H1 (cell line): ENCODE measurements at regions not wholly inside any gene's neighbourhood (a gene's known extent, or its start where the extent isn't known, plus 50 kb on each side); places are given as distances from the start of the nearest gene placed in this dataset.

Experiments used
- CTCF ChIA-PET: fragments of 300-600 bp; sonication (Branson Sonifier 250); formaldehyde crosslinking; loops from one replicate; lab custom pipeline; 2021; ENCODE audit not compliant: partially characterized antibody; lab: Charles Lee
- POLR2A ChIA-PET: fragments of 300-600 bp; sonication (Branson Sonifier 250); formaldehyde crosslinking; loops from one replicate; lab custom pipeline; 2021; ENCODE audit warnings: inconsistent platforms; ENCODE audit not compliant: partially characterized antibody; lab: Charles Lee
- DNase-seq, 2 experiments: peaks; one replicate each; pipeline versions ENCODE4 v3.0.0 to v3.0.0-alpha.2; 2010 to 2022; ENCODE audit warnings: low spot score in 2 of 2, low read depth in 1 of 2, mixed read lengths in 1 of 2
- FAIRE-seq: peaks from 2 replicates; lab custom pipeline; 2011; peaks lifted over from hg19 to GRCh38; lab: Jason Lieb, UNC
- H2AFZ ChIP-seq: 2 replicates; pipeline ENCODE4 v1.8.1; 2012; ENCODE audit warnings: low read length, inconsistent platforms
- H2AK5ac ChIP-seq: 2 replicates; pipeline ENCODE4 v1.6.1; 2013; ENCODE audit warnings: low read depth, low read length
- H2BK120ac ChIP-seq: replicated peaks from 2 replicates; pipeline ENCODE3; 2013; ENCODE audit warnings: low read depth, low read length, inconsistent platforms
- H2BK12ac ChIP-seq: 2 replicates; pipeline ENCODE4 v1.6.1; 2013; ENCODE audit warnings: low read depth, low read length
- H2BK15ac ChIP-seq: 2 replicates; pipeline ENCODE4 v1.6.1; 2013; ENCODE audit warnings: low read length
- H2BK20ac ChIP-seq: 2 replicates; pipeline ENCODE4 v1.6.1; 2013; ENCODE audit warnings: low read length
- H2BK5ac ChIP-seq: 2 replicates; pipeline ENCODE4 v1.6.1; 2013; ENCODE audit warnings: low read depth, low read length
- H3K14ac ChIP-seq: 2 replicates; pipeline ENCODE4 v1.6.1; 2013; ENCODE audit warnings: inconsistent platforms; ENCODE audit not compliant: insufficient read length
- H3K18ac ChIP-seq: 2 replicates; pipeline ENCODE4 v1.6.1; 2013; ENCODE audit warnings: low read length; ENCODE audit errors: extremely low read depth
- H3K23ac ChIP-seq: 2 replicates; pipeline ENCODE4 v1.6.1; 2013; ENCODE audit warnings: inconsistent platforms; ENCODE audit not compliant: insufficient read length
- H3K23me2 ChIP-seq: 2 replicates; pipeline ENCODE4 v1.6.1; 2013; ENCODE audit warnings: low read depth, low read length
- H3K27ac ChIP-seq: 2 replicates; pipeline ENCODE4 v1.6.1; 2011; ENCODE audit warnings: low read depth, low read length, inconsistent platforms
- H3K27me3 ChIP-seq, 4 experiments: replicated peaks in 1 of 4; 1 replicate in 1 of 4; 2 replicates in 3 of 4; pipeline versions ENCODE4 v1.6.1 to v1.8.1; 2011 to 2013; ENCODE audit warnings: low read length in 3 of 4, mild to moderate bottlenecking in 3 of 4, inconsistent platforms in 2 of 4, mixed read lengths in 2 of 4, moderate library complexity in 1 of 4; ENCODE audit not compliant: control insufficient read depth in 3 of 4, insufficient read depth in 3 of 4; ENCODE audit errors: extremely low read depth in 1 of 4
- H3K36me3 ChIP-seq, 4 experiments: 2 replicates each; pipeline versions ENCODE4 v1.6.1 to v1.8.1; 2011 to 2013; ENCODE audit warnings: mild to moderate bottlenecking in 4 of 4, low read length in 3 of 4, moderate library complexity in 2 of 4, control low read depth in 1 of 4, inconsistent platforms in 1 of 4; ENCODE audit not compliant: insufficient read depth in 4 of 4, control insufficient read depth in 2 of 4
- H3K4ac ChIP-seq: replicated peaks from 2 replicates; pipeline ENCODE3; 2013; ENCODE audit warnings: low read length, low read depth, mixed read lengths, inconsistent platforms; ENCODE audit not compliant: insufficient read length
- H3K4me1 ChIP-seq, 4 experiments: replicated peaks in 1 of 4; 1 replicate in 1 of 4; 2 replicates in 3 of 4; pipeline versions ENCODE4 v1.6.1 to v1.8.1; 2011 to 2013; ENCODE audit warnings: low read length in 3 of 4, inconsistent platforms in 2 of 4, mixed read lengths in 1 of 4; ENCODE audit not compliant: insufficient read depth in 4 of 4, control insufficient read depth in 3 of 4
- H3K4me2 ChIP-seq, 2 experiments: 2 replicates each; pipeline versions ENCODE4 v1.6.1 to v1.8.1; 2011 to 2013; ENCODE audit warnings: low read depth in 2 of 2, low read length in 2 of 2, control low read depth in 1 of 2, inconsistent platforms in 1 of 2, mild to moderate bottlenecking in 1 of 2; ENCODE audit not compliant: insufficient read depth in 1 of 2
- H3K4me3 ChIP-seq, 4 experiments: fragments of 200-600, 300-600 bp in 1 of 4; sonication (generic), shearing (Covaris generic), sonication (Bioruptor Twin) in 1 of 4; 2 replicates each; pipeline versions ENCODE4 v1.5.1 to v1.8.1; 2011 to 2016; ENCODE audit warnings: low read length in 4 of 4, low read depth in 3 of 4, control low read depth in 2 of 4, inconsistent platforms in 2 of 4, mild to moderate bottlenecking in 2 of 4, mixed read lengths in 1 of 4, moderate library complexity in 1 of 4; ENCODE audit not compliant: insufficient read depth in 2 of 4; ENCODE audit errors: extremely low read depth in 1 of 4
- H3K56ac ChIP-seq: replicated peaks from 2 replicates; pipeline ENCODE3; 2013; ENCODE audit warnings: low read depth, mild to moderate bottlenecking, mixed read lengths, low read length, inconsistent platforms; ENCODE audit not compliant: insufficient read length
- H3K79me1 ChIP-seq: 2 replicates; pipeline ENCODE4 v1.6.1; 2013; ENCODE audit warnings: low read depth, low read length, control low read depth
- H3K79me2 ChIP-seq, 2 experiments: 2 replicates each; pipeline versions ENCODE4 v1.6.1 to v1.8.1; 2012 to 2013; ENCODE audit warnings: low read length in 2 of 2, mild to moderate bottlenecking in 2 of 2, inconsistent platforms in 1 of 2; ENCODE audit not compliant: insufficient read depth in 2 of 2, control insufficient read depth in 1 of 2
- H3K9ac ChIP-seq, 4 experiments: replicated peaks in 1 of 4; 1 replicate in 1 of 4; 2 replicates in 3 of 4; pipeline versions ENCODE4 v1.6.1 to v1.8.1; 2011 to 2013; ENCODE audit warnings: low read depth in 3 of 4, low read length in 3 of 4, control low read depth in 2 of 4, mild to moderate bottlenecking in 2 of 4, moderate library complexity in 2 of 4, inconsistent platforms in 1 of 4; ENCODE audit errors: extremely low read depth in 1 of 4
- H3K9me3 ChIP-seq, 2 experiments: 2 replicates each; pipeline versions ENCODE4 v1.6.1 to v1.8.1; 2012 to 2013; ENCODE audit warnings: mild to moderate bottlenecking in 2 of 2, moderate library complexity in 2 of 2, control low read depth in 1 of 2, inconsistent platforms in 1 of 2, low read depth in 1 of 2, low read length in 1 of 2, mixed read lengths in 1 of 2; ENCODE audit not compliant: insufficient read depth in 2 of 2
- H4K20me1 ChIP-seq, 2 experiments: replicated peaks in 1 of 2; 2 replicates each; pipeline versions ENCODE3 to v1.8.1; 2011 to 2013; ENCODE audit warnings: inconsistent platforms in 2 of 2, low read length in 2 of 2, mild to moderate bottlenecking in 1 of 2; ENCODE audit not compliant: insufficient read depth in 2 of 2, control insufficient read depth in 1 of 2
- H4K5ac ChIP-seq: 2 replicates; pipeline ENCODE4 v1.6.1; 2013; ENCODE audit warnings: low read length, low read depth, mixed read lengths, inconsistent platforms; ENCODE audit not compliant: insufficient read length
- H4K8ac ChIP-seq: 2 replicates; pipeline ENCODE4 v1.8.0; 2013; ENCODE audit warnings: mild to moderate bottlenecking, moderate library complexity, low read length, inconsistent platforms; ENCODE audit not compliant: insufficient read depth; ENCODE audit errors: extremely low read depth
- H4K91ac ChIP-seq: replicated peaks from 2 replicates; pipeline ENCODE3; 2013; ENCODE audit warnings: low read length, mixed read lengths, inconsistent platforms; ENCODE audit not compliant: insufficient read length
- CREB1 ChIP-seq: IDR thresholded peaks from 2 replicates; pipeline ENCODE4 v1.6.1; 2012; ENCODE audit warnings: inconsistent platforms
- JUND ChIP-seq: IDR thresholded peaks from 2 replicates; pipeline ENCODE4 v1.6.1; 2011; ENCODE audit warnings: mild to moderate bottlenecking, improper control_type of control experiment, low read length

DNA sequence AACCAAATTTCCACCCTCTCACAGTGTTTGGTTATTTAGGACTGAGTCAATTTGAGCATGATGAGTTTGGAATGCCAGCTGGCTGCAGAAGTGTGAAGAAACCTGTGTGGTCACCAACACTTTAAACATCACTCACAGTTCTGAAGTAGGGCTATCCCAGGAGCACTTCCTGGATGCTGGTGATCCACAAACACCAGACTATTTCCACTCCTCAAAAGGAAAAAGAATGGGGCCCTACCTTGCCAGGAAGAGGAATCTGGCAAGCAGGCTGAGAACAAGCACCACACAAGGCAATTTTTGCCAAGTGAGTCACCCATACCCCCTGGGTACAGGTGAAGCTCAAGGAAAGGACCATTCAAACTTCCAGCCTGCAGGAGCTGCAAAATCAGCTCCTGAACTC, 294.2 kb upstream of the PTGER4 start:
- no peak overlapping the region for H3K4me2 ChIP-seq

More for the DNA sequence above, 294.2 kb upstream of the PTGER4 start:
- no peak overlapping the region for H2AK5ac ChIP-seq
- no peaks in the 10 kb centered on the region for H3K79me1 ChIP-seq
- no peak overlapping the region for H3K4ac ChIP-seq
- no peak overlapping the region for H2BK5ac ChIP-seq
- no peaks in the 10 kb centered on the region for H3K36me3 ChIP-seq
- H3K23me2 ChIP-seq: no peaks in the 10 kb centered on the region
- TF ChIP-seq CREB1 (no peak), JUND (peak; percentile 60; the same call in 1 of the 2 replicates)
- no peaks in the 10 kb centered on the region for H3K27me3 ChIP-seq
- no peak overlapping the region for H3K4me3 ChIP-seq
- no peak overlapping the region for H3K56ac ChIP-seq
- no peak overlapping the region for H2BK120ac ChIP-seq
- no peak overlapping the region for H2BK12ac ChIP-seq
- CTCF ChIA-PET: interaction anchor here (0.6 kb wide), 1 partner anchor 145 kb away, joined by 3 read pairs; no protein-coding TSS in a partner anchor
- no peak overlapping the region for H3K14ac ChIP-seq
- no peak overlapping the region for H4K8ac ChIP-seq
- no peak overlapping the region for H2BK20ac ChIP-seq
- no peak overlapping the region for H2BK15ac ChIP-seq
- no peak overlapping the region for H4K91ac ChIP-seq
- no peak overlapping the region for H3K18ac ChIP-seq
- H4K20me1 ChIP-seq: no peaks in the 10 kb centered on the region
- H3K4me1 ChIP-seq: peaks cover 0 to 6% (median 2%) of the 10 kb centered on the region in 4 experiments; a peak in 1 of 7 replicates
- FAIRE-seq (no peak), DNase-seq (peak in 1 of 2 experiments; percentile 38)
- POLR2A ChIA-PET: no interaction called here
- H3K79me2 ChIP-seq: no peaks in the 10 kb centered on the region
- H3K9me3 ChIP-seq: no peaks in the 10 kb centered on the region
- no peak overlapping the region for H4K5ac ChIP-seq
- no peak overlapping the region for H2AFZ ChIP-seq
- no peak overlapping the region for H3K23ac ChIP-seq
- H3K9ac ChIP-seq: no peak overlapping the region
- H3K27ac ChIP-seq: no peak overlapping the region
